ENCODE measurements at regions not wholly inside any gene's neighbourhood (a gene's known extent, or its start where the extent isn't known, plus 50 kb on each side); places are given as distances from the start of the nearest gene placed in this dataset.

- TF ChIP-seq CTCF (IDR thresholded peaks at IDR 0.05; ENCODE audit: poor library complexity, severe bottlenecking) (no peak), TAF1 (IDR thresholded peaks at IDR 0.05; ENCODE audit: low read depth) (no peak), POLR2AphosphoS5 (IDR thresholded peaks at IDR 0.05) (no peak), REST (IDR thresholded peaks at IDR 0.05; ENCODE audit: borderline replicate concordance) (no peak), RAD21 (conservative IDR thresholded peaks at IDR 0.05) (no peak), MXI1 (conservative IDR thresholded peaks at IDR 0.05; ENCODE audit: poor library complexity, severe bottlenecking) (no peak), EP300 (conservative IDR thresholded peaks at IDR 0.05; ENCODE audit: poor library complexity, severe bottlenecking) (no peak), EZH2 (IDR thresholded peaks at IDR 0.05; ENCODE audit: borderline replicate concordance, insufficient read depth, low read length, poor library complexity, severe bottlenecking) (no peak), SMC3 (conservative IDR thresholded peaks at IDR 0.05; ENCODE audit: poor library complexity) (no peak)
Observed at GRCh38 chr15:35647303-35647702, 101.3 kb upstream of the DPH6 start.

All from neural cell (in vitro differentiated cells).